Activated naive CD8-positive, alpha-beta T cell treated with anti-CD3 and anti-CD28 coated beads, Interleukin-2, amount 10 ng/mL, durations not matched to agents 7 days and 5 days (primary cell): ENCODE measurements at regions not wholly inside any gene's neighbourhood (a gene's known extent, or its start where the extent isn't known, plus 50 kb on each side); places are given as distances from the start of the nearest gene placed in this dataset.

Experiments used
- ATAC-seq: fragments of 150-1000 bp; cut with Tn5 transposase; one replicate; pipeline ENCODE4 v1.10.0; 2021; ENCODE audit warnings: low read depth, moderate library complexity
- POLR2A ChIA-PET: fragments of 350-600 bp; sonication (Branson Sonifier 250); formaldehyde crosslinking; loops from one replicate; lab custom pipeline; 2021; ENCODE audit warnings: antibody characterized with exemption; lab: Charles Lee
- DNase-seq: peaks from one replicate; pipeline ENCODE4 v3.0.0; 2021
- H3K27ac Mint-ChIP-seq: one replicate; pipeline ENCODE4 v1.8.0; 2022; ENCODE audit warnings: mild to moderate bottlenecking, mixed read lengths
- H3K27me3 Mint-ChIP-seq: one replicate; pipeline ENCODE4 v1.8.0; 2022; ENCODE audit warnings: mild to moderate bottlenecking, moderate library complexity, mixed read lengths
- H3K36me3 Mint-ChIP-seq: one replicate; pipeline ENCODE4 v1.8.0; 2021; ENCODE audit warnings: mild to moderate bottlenecking, mixed read lengths
- H3K4me1 Mint-ChIP-seq: one replicate; pipeline ENCODE4 v1.8.0; 2021; ENCODE audit warnings: mixed read lengths
- H3K4me3 Mint-ChIP-seq: one replicate; pipeline ENCODE4 v1.8.0; 2022; ENCODE audit warnings: mild to moderate bottlenecking, moderate library complexity, mixed read lengths
- H3K9me3 Mint-ChIP-seq: one replicate; pipeline ENCODE4 v1.8.0; 2021; ENCODE audit warnings: mixed read lengths

DNA sequence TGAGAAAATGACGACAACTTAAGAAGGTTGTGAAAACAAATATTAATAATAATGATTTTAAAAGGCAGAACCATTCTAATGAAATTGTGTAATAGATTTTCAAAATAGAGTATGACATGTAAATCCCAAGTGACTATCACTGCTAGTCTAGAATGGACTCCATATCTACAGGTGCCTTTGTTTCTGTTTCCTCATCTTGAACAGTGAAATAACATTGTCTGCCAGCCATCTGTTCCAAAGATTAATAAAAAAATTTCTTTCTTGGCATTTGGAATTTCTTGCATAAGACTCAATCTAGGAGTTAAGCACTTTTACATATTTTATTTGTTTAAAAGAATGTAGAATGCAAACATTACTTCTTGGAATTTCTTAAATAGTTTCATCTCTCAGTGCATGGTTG, 520.1 kb upstream of the ARGLU1 start:
- Mint-ChIP-seq H3K27me3 (no peaks in the 10 kb centered on the region), H3K9me3 (no peaks in the 10 kb centered on the region), H3K27ac (no peak overlapping the region), H3K4me3 (no peak overlapping the region), H3K4me1 (no peaks in the 10 kb centered on the region), H3K36me3 (no peaks in the 10 kb centered on the region)
- POLR2A ChIA-PET: no interaction called here
- ATAC-seq (no peak), DNase-seq (no peak)

DNA sequence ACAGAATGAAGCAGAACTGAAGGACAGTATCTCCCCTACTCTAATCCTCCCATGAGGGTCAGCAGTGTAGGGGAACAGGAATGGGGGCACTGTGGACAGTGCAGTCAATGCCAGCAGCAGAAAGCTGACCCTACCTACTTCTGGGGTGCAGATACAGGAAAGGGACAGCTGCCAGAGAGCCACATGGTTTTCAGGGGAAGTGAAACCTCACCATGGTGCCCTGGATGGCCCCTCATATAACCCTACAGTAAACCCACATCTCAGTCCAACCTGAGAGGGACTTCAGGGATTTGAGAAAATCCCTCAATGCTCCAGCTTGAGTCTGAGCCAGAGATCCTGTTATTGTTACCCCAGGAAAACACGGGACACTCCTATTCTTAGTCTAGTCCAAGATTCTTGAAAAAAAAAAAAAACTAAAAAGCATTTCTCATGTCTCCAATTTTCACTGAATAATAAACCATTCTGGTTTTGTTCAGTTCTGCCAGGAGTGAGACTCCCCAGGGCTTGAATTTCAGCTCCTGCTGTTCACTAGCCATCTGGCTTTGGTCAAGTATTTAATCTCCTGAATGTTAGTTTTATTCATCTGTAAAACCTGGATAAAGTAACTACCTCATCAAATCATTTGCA, 511.6 kb upstream of the ARGLU1 start:
- H3K4me3 Mint-ChIP-seq: no peak overlapping the region
- peaks cover 2% of the 10 kb centered on the region for H3K9me3 Mint-ChIP-seq
- H3K27ac Mint-ChIP-seq: no peak overlapping the region
- POLR2A ChIA-PET: no interaction called here
- ATAC-seq (no peak), DNase-seq (no peak)
- no peaks in the 10 kb centered on the region for H3K27me3 Mint-ChIP-seq
- no peaks in the 10 kb centered on the region for H3K36me3 Mint-ChIP-seq
- H3K4me1 Mint-ChIP-seq: no peaks in the 10 kb centered on the region

DNA sequence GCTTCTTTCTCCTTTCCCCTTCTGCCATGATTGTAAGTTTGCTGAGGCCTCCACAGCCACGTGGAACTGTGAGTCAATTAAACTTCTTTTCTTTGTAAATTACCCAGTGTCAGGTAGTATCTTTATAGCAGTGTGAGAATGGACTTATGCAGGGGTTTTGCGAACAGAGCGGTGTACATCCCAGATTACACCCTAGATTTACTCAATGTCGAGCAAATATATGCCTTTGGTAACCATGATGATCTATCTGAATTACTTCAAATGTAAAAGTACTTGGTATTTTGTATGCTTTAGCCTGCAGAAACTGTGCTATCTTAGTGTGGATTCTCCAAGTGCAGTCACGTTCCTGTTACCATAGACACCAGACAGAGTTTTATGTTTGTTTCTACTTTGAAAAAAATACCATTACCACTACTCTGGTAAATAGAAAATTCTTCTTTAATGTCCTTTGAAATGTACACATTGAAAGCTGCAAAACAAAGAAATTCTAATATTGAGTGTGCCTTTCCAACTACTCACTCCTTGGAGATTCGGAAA, 510.4 kb upstream of the ARGLU1 start:
- H3K4me1 Mint-ChIP-seq: no peaks in the 10 kb centered on the region
- peaks cover 4% of the 10 kb centered on the region for H3K9me3 Mint-ChIP-seq
- no peak overlapping the region for H3K4me3 Mint-ChIP-seq
- H3K27me3 Mint-ChIP-seq: no peaks in the 10 kb centered on the region
- no peak for ATAC-seq
- no peak for DNase-seq
- POLR2A ChIA-PET: no interaction called here
- no peaks in the 10 kb centered on the region for H3K36me3 Mint-ChIP-seq
- no peak overlapping the region for H3K27ac Mint-ChIP-seq

DNA sequence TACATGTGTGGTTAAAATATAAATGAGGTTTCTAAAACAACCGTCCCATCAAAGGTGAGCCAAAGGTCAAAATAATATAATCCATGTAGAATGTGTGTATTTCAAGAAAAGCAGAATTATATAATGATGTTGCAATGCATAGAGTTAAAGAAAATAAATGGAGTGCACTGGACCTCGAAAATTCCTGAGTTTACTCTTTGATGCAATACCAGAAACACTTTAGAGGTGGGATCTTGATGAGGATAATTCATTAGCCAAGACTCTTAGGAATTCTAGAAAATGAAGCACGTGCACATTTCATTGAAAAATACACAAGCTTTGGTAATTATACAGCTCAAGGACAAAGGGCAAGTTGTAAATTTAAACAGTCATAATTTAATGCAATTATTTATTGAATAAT, 508.9 kb upstream of the ARGLU1 start:
- Mint-ChIP-seq H3K27me3 (no peaks in the 10 kb centered on the region), H3K36me3 (no peaks in the 10 kb centered on the region), H3K4me1 (no peaks in the 10 kb centered on the region), H3K27ac (no peak overlapping the region), H3K9me3 (peaks cover 4% of the 10 kb centered on the region), H3K4me3 (no peak overlapping the region)
- no peak for ATAC-seq
- POLR2A ChIA-PET: no interaction called here
- no peak for DNase-seq

DNA sequence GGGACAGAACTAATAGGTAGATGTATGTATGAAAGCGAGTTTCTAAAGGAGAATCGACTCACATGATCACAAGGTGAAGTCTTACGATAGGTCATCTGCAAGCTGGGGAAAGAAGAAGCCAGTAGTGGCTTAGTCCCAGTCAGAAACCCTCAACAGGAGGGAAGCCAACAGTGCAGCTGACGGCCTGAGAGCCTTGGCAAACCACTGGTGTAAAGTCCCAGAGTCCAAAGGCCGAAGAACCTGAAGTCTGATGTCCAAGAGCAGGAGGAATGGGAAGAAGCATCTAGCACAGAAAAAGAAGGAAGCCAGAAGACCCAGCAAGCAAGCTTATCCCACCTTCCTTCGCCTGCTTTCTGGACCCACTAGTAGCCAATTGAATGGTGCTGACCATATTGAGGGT, 507.6 kb upstream of the ARGLU1 start:
- Mint-ChIP-seq H3K27ac (no peak overlapping the region), H3K9me3 (peaks cover 4% of the 10 kb centered on the region), H3K4me3 (no peak overlapping the region), H3K4me1 (no peaks in the 10 kb centered on the region), H3K27me3 (no peaks in the 10 kb centered on the region), H3K36me3 (no peaks in the 10 kb centered on the region)
- POLR2A ChIA-PET: no interaction called here
- ATAC-seq (no peak), DNase-seq (no peak)

DNA sequence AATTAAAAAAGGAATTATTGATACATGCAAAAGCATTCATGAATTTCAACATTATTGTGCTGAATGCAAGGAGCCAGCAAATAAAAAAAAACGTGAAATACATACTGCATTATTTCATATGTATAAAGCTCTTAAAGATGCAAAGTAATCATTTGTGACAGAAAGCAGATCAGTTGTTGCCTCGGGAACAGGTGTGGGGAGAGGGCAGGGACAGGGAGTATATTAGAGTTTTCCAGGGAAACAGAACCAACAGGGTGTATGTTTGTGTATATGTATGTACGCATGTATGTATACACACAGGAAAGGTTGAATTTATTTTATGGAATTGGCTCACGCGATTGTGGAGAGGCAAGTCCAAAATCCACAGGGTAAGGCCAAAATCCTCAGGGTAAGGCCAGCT, 502.9 kb upstream of the ARGLU1 start:
- DNase-seq (no peak), ATAC-seq (no peak)
- no peak overlapping the region for H3K27ac Mint-ChIP-seq
- no peaks in the 10 kb centered on the region for H3K36me3 Mint-ChIP-seq
- H3K4me1 Mint-ChIP-seq: no peaks in the 10 kb centered on the region
- H3K4me3 Mint-ChIP-seq: no peak overlapping the region
- POLR2A ChIA-PET: no interaction called here
- H3K27me3 Mint-ChIP-seq: no peaks in the 10 kb centered on the region
- H3K9me3 Mint-ChIP-seq: peaks cover 3% of the 10 kb centered on the region

DNA sequence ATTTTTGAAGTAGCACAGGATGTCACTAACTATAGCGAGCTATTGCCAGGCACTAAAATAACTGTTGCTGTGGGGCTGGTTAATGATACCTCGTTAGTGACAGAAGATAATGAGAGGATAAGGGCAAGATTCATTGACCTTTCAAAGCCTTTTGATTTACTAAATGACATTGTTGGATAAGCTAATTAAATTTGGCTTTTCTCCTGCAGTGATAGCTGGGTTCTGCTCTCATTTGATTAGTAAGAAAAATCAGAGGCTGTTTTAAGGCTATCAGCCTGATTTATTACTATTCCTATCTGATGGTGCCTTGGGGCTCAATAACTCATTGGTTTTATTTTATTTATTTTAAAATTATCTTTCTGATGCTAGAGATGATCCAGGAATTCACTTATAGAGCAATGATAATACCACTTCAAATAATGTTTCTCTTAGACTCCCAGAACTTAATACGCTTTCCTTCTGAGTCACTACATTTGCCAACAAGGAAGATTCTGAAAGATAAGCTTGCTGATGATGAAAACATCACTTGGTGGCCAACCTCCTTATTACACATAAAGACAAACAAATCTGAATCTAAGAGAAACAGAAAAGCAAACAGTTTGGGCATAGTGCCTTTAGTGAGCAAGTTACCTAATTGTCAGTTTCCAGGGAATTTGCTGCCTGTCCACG, 501.3 kb upstream of the ARGLU1 start:
- H3K4me3 Mint-ChIP-seq: no peak overlapping the region
- ATAC-seq: no peak
- H3K36me3 Mint-ChIP-seq: no peaks in the 10 kb centered on the region
- peaks cover under 1% of the 10 kb centered on the region for H3K9me3 Mint-ChIP-seq
- H3K4me1 Mint-ChIP-seq: no peaks in the 10 kb centered on the region
- POLR2A ChIA-PET: no interaction called here
- no peak for DNase-seq
- no peak overlapping the region for H3K27ac Mint-ChIP-seq
- no peaks in the 10 kb centered on the region for H3K27me3 Mint-ChIP-seq

DNA sequence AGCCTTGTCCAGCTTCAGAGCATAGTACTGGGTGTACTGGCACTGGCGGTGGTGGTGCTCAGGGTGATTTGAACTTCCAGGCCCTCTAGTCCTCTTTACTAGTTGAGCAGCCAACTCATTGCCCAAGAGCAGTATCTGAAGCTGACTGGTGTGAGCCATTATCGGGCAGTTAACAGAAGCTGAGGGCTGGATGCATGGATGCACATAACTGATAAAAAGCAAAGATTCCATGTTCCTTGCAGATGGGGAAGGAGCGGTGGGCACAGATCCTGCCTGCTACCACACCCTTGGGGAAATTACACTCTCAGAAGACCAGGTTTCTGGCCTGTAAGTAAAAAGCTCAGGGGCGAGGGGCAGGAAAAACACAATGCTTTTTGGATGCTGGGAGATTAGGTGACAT, 499.4 kb upstream of the ARGLU1 start:
- Mint-ChIP-seq H3K4me3 (no peak overlapping the region), H3K9me3 (no peaks in the 10 kb centered on the region), H3K27me3 (no peaks in the 10 kb centered on the region), H3K4me1 (no peaks in the 10 kb centered on the region), H3K36me3 (no peaks in the 10 kb centered on the region), H3K27ac (no peak overlapping the region)
- ATAC-seq (no peak), DNase-seq (no peak)
- POLR2A ChIA-PET: no interaction called here

DNA sequence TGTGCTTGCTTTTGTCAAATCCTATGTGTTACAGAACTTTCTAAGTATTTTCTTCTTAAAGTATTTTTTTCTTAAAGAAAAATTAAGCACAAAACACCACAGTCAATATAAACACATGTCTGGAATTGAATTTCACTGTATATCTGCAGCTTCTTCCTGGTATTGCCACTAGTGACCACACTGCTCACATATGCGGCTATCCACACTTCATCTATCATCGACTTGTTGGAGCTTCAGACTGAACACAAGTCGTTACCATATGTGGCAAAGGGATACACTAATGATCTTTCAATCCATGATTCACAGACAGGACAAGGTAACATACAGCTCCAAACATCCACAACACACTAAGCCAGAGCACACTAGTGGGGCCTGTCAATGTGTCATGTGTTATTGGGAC, 498.4 kb upstream of the ARGLU1 start:
- DNase-seq (no peak), ATAC-seq (no peak)
- POLR2A ChIA-PET: no interaction called here
- H3K27ac Mint-ChIP-seq: no peak overlapping the region
- no peaks in the 10 kb centered on the region for H3K36me3 Mint-ChIP-seq
- H3K4me1 Mint-ChIP-seq: no peaks in the 10 kb centered on the region
- H3K27me3 Mint-ChIP-seq: no peaks in the 10 kb centered on the region
- no peaks in the 10 kb centered on the region for H3K9me3 Mint-ChIP-seq
- H3K4me3 Mint-ChIP-seq: no peak overlapping the region

DNA sequence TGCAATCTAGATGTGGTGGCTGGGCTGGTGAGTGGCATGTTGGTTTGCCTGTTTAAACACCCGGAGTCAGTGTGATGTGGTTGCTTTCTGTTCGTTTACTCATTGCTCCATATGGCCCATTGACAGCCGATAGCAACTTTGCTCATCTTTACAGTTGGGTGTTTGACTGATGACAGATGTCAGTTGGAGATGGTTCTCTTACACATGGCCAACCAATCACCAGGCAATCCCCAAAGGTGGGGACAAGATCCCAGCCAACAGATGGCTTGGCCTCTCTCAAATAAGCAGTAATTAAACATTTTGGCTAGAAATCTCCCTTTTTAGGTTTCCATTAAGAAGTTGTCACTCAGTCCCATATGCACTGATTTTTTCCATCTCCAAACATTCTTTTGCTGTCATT, 497.1 kb upstream of the ARGLU1 start:
- H3K36me3 Mint-ChIP-seq: no peaks in the 10 kb centered on the region

DNA sequence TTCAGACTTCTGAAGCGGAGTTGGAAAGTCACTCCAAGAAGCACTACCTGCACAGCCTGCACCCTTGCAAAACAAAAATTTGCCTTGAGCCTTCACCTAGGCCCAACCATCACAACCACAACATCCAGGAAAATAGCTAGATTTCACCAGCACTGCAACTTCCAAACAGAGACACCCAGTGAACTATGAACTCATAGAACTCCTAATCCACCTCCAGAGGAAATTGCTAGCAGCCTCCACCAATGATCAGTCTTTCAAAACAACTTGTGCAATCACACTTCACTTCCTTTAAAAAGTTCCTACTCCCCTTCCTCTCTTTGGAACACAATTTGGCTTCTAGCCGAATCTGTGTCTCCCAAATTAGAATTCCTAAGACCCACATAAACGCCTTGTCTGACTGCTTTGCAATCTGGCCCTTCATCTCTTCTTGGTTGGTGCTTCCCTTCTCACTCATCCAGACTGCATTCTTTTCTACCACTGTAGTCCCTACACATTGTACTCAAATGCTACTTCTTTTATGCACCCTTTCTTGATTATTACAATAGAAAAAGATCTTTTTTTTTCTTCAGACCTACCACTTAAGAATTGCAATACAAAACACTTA, 489.2 kb upstream of the ARGLU1 start:
- Mint-ChIP-seq H3K36me3 (no peaks in the 10 kb centered on the region), H3K27ac (no peak overlapping the region), H3K27me3 (no peaks in the 10 kb centered on the region), H3K9me3 (peaks cover 7% of the 10 kb centered on the region), H3K4me1 (no peaks in the 10 kb centered on the region), H3K4me3 (no peak overlapping the region)
- DNase-seq: no peak
- POLR2A ChIA-PET: no interaction called here
- no peak for ATAC-seq

More for the DNA sequence above, 497.1 kb upstream of the ARGLU1 start:
- H3K27me3 Mint-ChIP-seq: no peaks in the 10 kb centered on the region
- H3K4me1 Mint-ChIP-seq: no peaks in the 10 kb centered on the region
- DNase-seq (no peak), ATAC-seq (no peak)
- POLR2A ChIA-PET: no interaction called here
- H3K9me3 Mint-ChIP-seq: peaks cover 1% of the 10 kb centered on the region
- no peak overlapping the region for H3K27ac Mint-ChIP-seq
- H3K4me3 Mint-ChIP-seq: no peak overlapping the region

DNA sequence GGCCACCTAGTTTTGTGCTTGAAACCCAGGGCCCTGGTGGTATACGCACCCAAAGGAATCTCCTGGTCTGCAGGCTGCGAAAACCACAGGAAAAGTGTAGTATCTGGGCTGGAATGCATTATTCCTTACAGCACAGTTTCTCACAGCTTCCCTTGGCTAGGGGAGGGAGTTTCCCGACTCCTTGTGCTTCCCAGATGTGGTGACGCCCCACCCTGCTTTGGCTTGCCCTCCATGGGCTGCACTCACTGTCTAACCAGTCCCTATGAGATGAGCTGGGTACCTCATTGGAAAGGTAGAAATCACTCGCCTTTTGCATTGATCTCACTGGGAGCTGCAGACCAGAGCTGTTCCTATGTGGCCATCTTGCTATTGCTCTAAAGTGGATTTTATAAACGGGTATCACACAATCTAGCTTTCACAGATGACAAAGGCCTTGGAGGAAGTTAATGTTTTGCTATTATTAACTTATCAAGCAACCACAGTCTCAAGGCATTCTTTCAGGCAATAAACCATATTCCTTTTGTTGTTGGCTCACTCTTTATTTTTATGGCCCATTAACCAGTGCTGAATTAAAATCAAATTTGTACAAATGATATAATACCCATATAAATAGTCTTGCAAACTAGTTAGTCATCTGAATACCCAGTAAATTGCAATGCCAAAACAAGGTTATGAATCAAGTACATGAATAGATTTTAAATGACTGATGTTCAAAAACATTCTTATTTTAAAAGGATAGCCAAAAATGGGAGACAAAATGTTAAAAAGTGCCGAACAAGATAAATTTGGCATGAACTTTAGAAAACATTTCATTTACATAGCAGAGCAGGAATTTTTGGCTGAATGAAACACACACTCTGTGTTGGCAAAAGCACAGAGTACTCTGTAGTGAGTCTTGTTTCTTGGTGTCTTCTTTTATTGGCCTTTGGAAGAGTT, 475.4 kb upstream of the ARGLU1 start:
- POLR2A ChIA-PET: no interaction called here
- Mint-ChIP-seq H3K27me3 (no peaks in the 10 kb centered on the region), H3K27ac (no peak overlapping the region), H3K9me3 (peaks cover 7% of the 10 kb centered on the region), H3K4me3 (no peak overlapping the region), H3K36me3 (no peaks in the 10 kb centered on the region), H3K4me1 (no peaks in the 10 kb centered on the region)
- ATAC-seq (no peak), DNase-seq (no peak)

DNA sequence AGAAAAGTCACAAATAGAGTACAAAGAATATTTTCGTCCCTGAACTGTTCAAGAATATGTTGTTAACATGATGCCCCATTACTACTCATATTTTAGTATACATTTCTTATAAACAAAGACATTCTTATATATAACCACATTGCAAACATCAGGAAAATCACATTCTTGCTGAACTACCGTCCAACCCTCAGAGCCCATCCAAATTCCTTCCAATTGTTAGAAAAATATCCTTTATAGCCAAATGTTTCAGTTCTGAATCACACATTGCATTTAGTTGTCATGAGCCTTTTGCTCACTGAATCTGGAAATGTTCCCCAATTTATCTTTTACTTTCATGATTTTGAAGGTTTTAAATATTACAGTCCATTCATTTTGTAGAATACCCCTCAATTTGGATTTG, 467.8 kb upstream of the ARGLU1 start:
- no peaks in the 10 kb centered on the region for H3K36me3 Mint-ChIP-seq
- no peaks in the 10 kb centered on the region for H3K4me1 Mint-ChIP-seq
- POLR2A ChIA-PET: no interaction called here
- no peak overlapping the region for H3K27ac Mint-ChIP-seq
- no peak overlapping the region for H3K4me3 Mint-ChIP-seq
- no peaks in the 10 kb centered on the region for H3K27me3 Mint-ChIP-seq
- ATAC-seq (no peak), DNase-seq (no peak)
- peaks cover 5% of the 10 kb centered on the region for H3K9me3 Mint-ChIP-seq
